Activated gamma-delta T cell treated with anti-CD3 and anti-CD28 coated beads, Interleukin-2, amount 50 U/mL, for 16 hours (primary cell): ENCODE measurements at regions not wholly inside any gene's neighbourhood (a gene's known extent, or its start where the extent isn't known, plus 50 kb on each side); places are given as distances from the start of the nearest gene placed in this dataset.
A peak's percentile ranks its signal among the peaks of the same experiment; 100 is the strongest.
"Not testable (repeated sequence)": the region's sequence is repeated elsewhere in the genome, so short reads cannot be mapped to it uniquely, and the experiment has no call there.

Experiments
- DNase-seq: peaks from one replicate; pipeline ENCODE4 v3.0.0-alpha.2; 2020; ENCODE audit warnings: low read depth

GRCh38 chr7:29649876-29650275 is 86.2 kb downstream of the PRR15 start:
- no peak for DNase-seq

- DNase-seq, result no peak
Observed at GRCh38 chr7:29651477-29651876, 87.8 kb downstream of the PRR15 start.

GRCh38 chr7:29652556-29652955 is 88.9 kb downstream of the PRR15 start:
- DNase-seq, result no peak

GRCh38 chr7:29654340-29654739 is 90.7 kb downstream of the PRR15 start:
- not testable (repeated sequence) for DNase-seq

- DNase-seq, result no peak
Observed at GRCh38 chr7:29657288-29657687, 93.7 kb downstream of the PRR15 start.

GRCh38 chr7:29657856-29658255 is 94.2 kb downstream of the PRR15 start:
- no peak for DNase-seq

GRCh38 chr7:29659213-29659612 is 95.6 kb downstream of the PRR15 start:
- not testable (repeated sequence) for DNase-seq

- DNase-seq, result not testable (repeated sequence)
Observed at GRCh38 chr7:29662899-29663298, 99.3 kb downstream of the PRR15 start.

- DNase-seq, result not testable (repeated sequence)
Observed at GRCh38 chr7:29664999-29665398, 101.4 kb downstream of the PRR15 start.

GRCh38 chr7:29667096-29667669 is 103.5 kb downstream of the PRR15 start:
- not testable (repeated sequence) for DNase-seq

- not testable (repeated sequence) for DNase-seq
Observed at GRCh38 chr7:29671286-29671685, 107.7 kb downstream of the PRR15 start.

- DNase-seq, result not testable (repeated sequence)
Observed at GRCh38 chr7:29673635-29674034, 110.0 kb downstream of the PRR15 start.

GRCh38 chr7:29674626-29675025 is 111.0 kb downstream of the PRR15 start:
- not testable (repeated sequence) for DNase-seq

- not testable (repeated sequence) for DNase-seq
Observed at GRCh38 chr7:29677254-29677653, 113.6 kb downstream of the PRR15 start.

GRCh38 chr7:29679963-29680362 is 116.3 kb downstream of the PRR15 start:
- not testable (repeated sequence) for DNase-seq

GRCh38 chr7:29680601-29681000 is 117.0 kb downstream of the PRR15 start:
- DNase-seq, result not testable (repeated sequence)

GRCh38 chr7:29684151-29684786 is 120.6 kb downstream of the PRR15 start:
- DNase-seq, result not testable (repeated sequence)

GRCh38 chr7:29684787-29685650 is 121.3 kb upstream of the WIPF3 start:
- DNase-seq, result peak; percentile 15

GRCh38 chr7:29685651-29686271 is 120.5 kb upstream of the WIPF3 start:
- DNase-seq, result not testable (repeated sequence)

GRCh38 chr7:29690510-29690909 is 115.8 kb upstream of the WIPF3 start:
- DNase-seq, result not testable (repeated sequence)

GRCh38 chr7:29696402-29696801 is 109.9 kb upstream of the WIPF3 start:
- DNase-seq, result not testable (repeated sequence)

- DNase-seq, result not testable (repeated sequence)
Observed at GRCh38 chr7:29699723-29700122, 106.6 kb upstream of the WIPF3 start.
